ENCODE measurements at regions not wholly inside any gene's neighbourhood (a gene's known extent, or its start where the extent isn't known, plus 50 kb on each side); places are given as distances from the start of the nearest gene placed in this dataset.
"Not testable (repeated sequence)": the region's sequence is repeated elsewhere in the genome, so short reads cannot be mapped to it uniquely, and the experiment has no call there.

DNA sequence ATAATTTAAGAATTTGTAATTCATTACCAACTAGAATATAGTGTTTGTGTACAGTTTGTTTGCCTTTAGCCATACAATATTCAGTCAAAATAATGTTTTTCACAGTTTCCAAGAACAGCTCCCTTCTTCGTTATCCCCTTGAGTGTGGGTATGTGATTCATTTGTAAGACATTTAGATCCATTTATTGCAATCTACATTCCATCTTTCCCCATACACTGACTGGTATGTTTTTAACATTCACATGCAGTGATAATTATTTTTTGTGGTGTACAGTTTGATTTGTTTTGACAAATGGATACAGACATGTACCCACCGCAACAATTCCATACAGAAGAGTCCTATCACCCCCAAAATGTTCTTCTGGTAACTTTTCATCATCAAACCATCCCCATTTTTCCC is 589.1 kb upstream of the ADAMTS5 start:
- H3K9me3 Mint-ChIP-seq (ENCODE audit: low read depth, unreplicated experiment) = peaks cover 11% of the 10 kb centered on the region
- BruUV-seq (replicated peaks) = no TSS peak
- intact Hi-C loops (cut with micrococcal nuclease; ENCODE audit: unreplicated experiment) = no loop called here
- no peak overlapping the region for H3K4me3 Mint-ChIP-seq (ENCODE audit: low read depth, unreplicated experiment)
- H3K36me3 Mint-ChIP-seq (ENCODE audit: insufficient read depth, unreplicated experiment) = no peaks in the 10 kb centered on the region
- TF ChIP-seq, protein P1, sequence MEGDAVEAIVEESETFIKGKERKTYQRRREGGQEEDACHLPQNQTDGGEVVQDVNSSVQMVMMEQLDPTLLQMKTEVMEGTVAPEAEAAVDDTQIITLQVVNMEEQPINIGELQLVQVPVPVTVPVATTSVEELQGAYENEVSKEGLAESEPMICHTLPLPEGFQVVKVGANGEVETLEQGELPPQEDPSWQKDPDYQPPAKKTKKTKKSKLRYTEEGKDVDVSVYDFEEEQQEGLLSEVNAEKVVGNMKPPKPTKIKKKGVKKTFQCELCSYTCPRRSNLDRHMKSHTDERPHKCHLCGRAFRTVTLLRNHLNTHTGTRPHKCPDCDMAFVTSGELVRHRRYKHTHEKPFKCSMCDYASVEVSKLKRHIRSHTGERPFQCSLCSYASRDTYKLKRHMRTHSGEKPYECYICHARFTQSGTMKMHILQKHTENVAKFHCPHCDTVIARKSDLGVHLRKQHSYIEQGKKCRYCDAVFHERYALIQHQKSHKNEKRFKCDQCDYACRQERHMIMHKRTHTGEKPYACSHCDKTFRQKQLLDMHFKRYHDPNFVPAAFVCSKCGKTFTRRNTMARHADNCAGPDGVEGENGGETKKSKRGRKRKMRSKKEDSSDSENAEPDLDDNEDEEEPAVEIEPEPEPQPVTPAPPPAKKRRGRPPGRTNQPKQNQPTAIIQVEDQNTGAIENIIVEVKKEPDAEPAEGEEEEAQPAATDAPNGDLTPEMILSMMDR (IDR thresholded peaks at IDR 0.05; ENCODE audit: unreplicated experiment) = no peak
- no peak overlapping the region for H3K27ac Mint-ChIP-seq (ENCODE audit: unreplicated experiment)
- H3K27me3 Mint-ChIP-seq (ENCODE audit: unreplicated experiment) = no peaks in the 10 kb centered on the region
- no peaks in the 10 kb centered on the region for H3K4me1 Mint-ChIP-seq (ENCODE audit: low read depth, unreplicated experiment)
- CTCF ChIA-PET = no interaction called here
- no peak for DNase-seq

DNA sequence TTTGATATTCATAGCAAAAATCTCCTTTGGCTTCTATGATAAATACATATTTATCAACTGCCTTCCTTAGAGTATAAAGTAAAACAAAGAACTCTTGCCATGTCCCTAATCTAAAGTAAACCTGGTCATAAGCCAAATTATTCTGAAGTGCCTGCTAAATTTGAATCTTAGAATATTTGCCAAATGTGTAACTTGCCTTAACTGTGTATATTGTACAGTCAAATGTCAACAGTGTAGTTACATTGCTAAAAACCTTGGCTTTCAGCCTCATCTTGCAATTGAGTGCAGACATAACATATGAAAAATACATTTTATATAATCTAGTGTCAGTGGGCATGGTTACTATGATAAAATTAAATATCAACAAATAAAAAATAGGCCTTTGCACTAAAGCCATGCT is 583.4 kb upstream of the ADAMTS5 start:
- Mint-ChIP-seq H3K4me3 (ENCODE audit: low read depth, unreplicated experiment) (no peak overlapping the region), H3K9me3 (ENCODE audit: low read depth, unreplicated experiment) (peaks cover 11% of the 10 kb centered on the region), H3K27ac (ENCODE audit: unreplicated experiment) (no peak overlapping the region), H3K27me3 (ENCODE audit: unreplicated experiment) (no peaks in the 10 kb centered on the region), H3K36me3 (ENCODE audit: insufficient read depth, unreplicated experiment) (no peaks in the 10 kb centered on the region), H3K4me1 (ENCODE audit: low read depth, unreplicated experiment) (no peaks in the 10 kb centered on the region)
- TF ChIP-seq, protein P1 (IDR thresholded peaks at IDR 0.05; ENCODE audit: unreplicated experiment) = no peak
- intact Hi-C loops (cut with micrococcal nuclease; ENCODE audit: unreplicated experiment) = no loop called here
- DNase-seq = no peak
- no TSS peak for BruUV-seq (replicated peaks)
- CTCF ChIA-PET = no interaction called here

DNA sequence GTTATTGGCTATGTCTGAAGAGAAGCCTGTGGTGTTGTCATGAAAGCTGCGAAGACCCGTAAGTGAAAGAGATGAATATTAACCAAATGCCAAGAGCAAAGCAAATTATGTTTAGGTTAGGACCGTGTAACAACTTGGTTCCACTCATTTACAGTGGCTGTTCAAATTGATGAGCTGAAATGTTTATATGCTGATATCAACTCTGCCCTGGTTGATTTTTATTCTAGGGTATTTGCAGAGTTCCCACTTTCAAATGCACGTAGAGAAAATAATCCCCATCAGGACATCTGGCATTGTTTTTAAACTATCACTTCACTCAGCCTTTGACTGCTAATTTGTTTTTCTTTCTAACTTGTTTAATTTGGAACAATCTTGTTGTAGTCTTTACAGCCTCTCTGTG is 581.6 kb upstream of the ADAMTS5 start:
- Mint-ChIP-seq H3K36me3 (ENCODE audit: insufficient read depth, unreplicated experiment) (no peaks in the 10 kb centered on the region), H3K9me3 (ENCODE audit: low read depth, unreplicated experiment) (peaks cover 11% of the 10 kb centered on the region), H3K27ac (ENCODE audit: unreplicated experiment) (no peak overlapping the region), H3K4me3 (ENCODE audit: low read depth, unreplicated experiment) (no peak overlapping the region), H3K4me1 (ENCODE audit: low read depth, unreplicated experiment) (no peaks in the 10 kb centered on the region), H3K27me3 (ENCODE audit: unreplicated experiment) (no peaks in the 10 kb centered on the region)
- intact Hi-C loops (cut with micrococcal nuclease; ENCODE audit: unreplicated experiment) = no loop called here
- CTCF ChIA-PET = no interaction called here
- no peak for DNase-seq
- no TSS peak for BruUV-seq (replicated peaks)
- TF ChIP-seq, protein P1 (IDR thresholded peaks at IDR 0.05; ENCODE audit: unreplicated experiment) = no peak

DNA sequence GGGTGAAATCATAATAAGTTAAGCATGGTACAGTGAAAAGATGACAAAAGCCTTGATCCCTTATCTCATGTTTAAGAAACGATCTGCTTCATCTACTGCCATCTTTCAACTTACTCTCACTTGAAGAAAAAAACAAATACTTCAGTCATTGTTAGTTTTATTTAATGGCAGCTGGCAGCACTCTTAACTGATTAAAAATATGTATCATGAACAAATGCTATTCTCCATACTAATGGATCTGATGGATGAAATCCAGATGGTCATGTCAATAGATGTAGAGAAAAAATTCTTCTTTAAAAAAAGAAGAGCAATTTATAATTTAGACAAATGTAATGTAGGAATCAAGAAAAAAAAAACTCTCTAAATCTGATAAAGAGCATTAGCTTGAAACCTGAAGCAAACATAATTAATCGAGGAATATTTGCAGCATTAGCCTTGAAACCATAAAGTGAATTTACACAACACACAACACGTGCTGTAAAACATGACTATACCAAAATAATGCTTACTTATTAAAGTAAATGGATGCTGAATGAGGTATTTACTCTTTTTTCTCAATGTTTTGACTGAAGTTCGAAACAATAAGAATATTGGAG is 579.0 kb upstream of the ADAMTS5 start:
- CTCF ChIA-PET = no interaction called here
- Mint-ChIP-seq H3K9me3 (ENCODE audit: low read depth, unreplicated experiment) (peaks cover 8% of the 10 kb centered on the region), H3K27me3 (ENCODE audit: unreplicated experiment) (no peaks in the 10 kb centered on the region), H3K36me3 (ENCODE audit: insufficient read depth, unreplicated experiment) (no peaks in the 10 kb centered on the region), H3K4me1 (ENCODE audit: low read depth, unreplicated experiment) (no peaks in the 10 kb centered on the region), H3K4me3 (ENCODE audit: low read depth, unreplicated experiment) (no peak overlapping the region), H3K27ac (ENCODE audit: unreplicated experiment) (no peak overlapping the region)
- no peak for DNase-seq
- intact Hi-C loops (cut with micrococcal nuclease; ENCODE audit: unreplicated experiment) = no loop called here
- no TSS peak for BruUV-seq (replicated peaks)
- TF ChIP-seq, protein P1 (IDR thresholded peaks at IDR 0.05; ENCODE audit: unreplicated experiment) = no peak

DNA sequence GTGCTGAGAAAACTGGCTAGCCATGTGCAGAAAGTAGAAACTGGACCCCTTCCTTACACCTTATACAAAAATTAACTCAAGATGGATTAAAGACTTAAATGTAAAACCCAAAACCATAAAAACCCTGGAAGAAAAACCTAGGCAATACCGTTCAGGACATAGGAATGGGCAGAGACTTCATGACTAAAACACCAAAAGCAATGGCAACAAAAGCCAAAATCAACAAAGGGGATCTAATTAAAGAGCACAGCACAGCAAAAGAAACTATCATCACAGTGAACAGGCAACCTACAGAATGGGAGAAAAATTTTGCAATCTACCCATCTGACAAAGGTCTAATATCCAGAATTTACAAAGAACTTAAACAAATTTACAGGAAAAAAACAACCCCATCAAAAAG is 575.2 kb upstream of the ADAMTS5 start:
- H3K27ac Mint-ChIP-seq (ENCODE audit: unreplicated experiment); H3K4me1 Mint-ChIP-seq (ENCODE audit: low read depth, unreplicated experiment); H3K36me3 Mint-ChIP-seq (ENCODE audit: insufficient read depth, unreplicated experiment); H3K9me3 Mint-ChIP-seq (ENCODE audit: low read depth, unreplicated experiment); H3K27me3 Mint-ChIP-seq (ENCODE audit: unreplicated experiment); BruUV-seq (replicated peaks); CTCF ChIA-PET; DNase-seq; H3K4me3 Mint-ChIP-seq (ENCODE audit: low read depth, unreplicated experiment); intact Hi-C loops (cut with micrococcal nuclease; ENCODE audit: unreplicated experiment): not testable (repeated sequence)
